Stimulated activated CD8-positive, alpha-beta memory T cell treated with anti-CD3 and anti-CD28 coated beads, Interleukin-7, amount 100 ng/mL, for 24 hours (primary cell): ENCODE measurements at regions not wholly inside any gene's neighbourhood (a gene's known extent, or its start where the extent isn't known, plus 50 kb on each side); places are given as distances from the start of the nearest gene placed in this dataset.

ENCODE experiments used
- DNase-seq: peaks from one replicate; pipeline ENCODE4 v3.0.0-alpha.2; 2020; ENCODE audit warnings: low read depth

DNA sequence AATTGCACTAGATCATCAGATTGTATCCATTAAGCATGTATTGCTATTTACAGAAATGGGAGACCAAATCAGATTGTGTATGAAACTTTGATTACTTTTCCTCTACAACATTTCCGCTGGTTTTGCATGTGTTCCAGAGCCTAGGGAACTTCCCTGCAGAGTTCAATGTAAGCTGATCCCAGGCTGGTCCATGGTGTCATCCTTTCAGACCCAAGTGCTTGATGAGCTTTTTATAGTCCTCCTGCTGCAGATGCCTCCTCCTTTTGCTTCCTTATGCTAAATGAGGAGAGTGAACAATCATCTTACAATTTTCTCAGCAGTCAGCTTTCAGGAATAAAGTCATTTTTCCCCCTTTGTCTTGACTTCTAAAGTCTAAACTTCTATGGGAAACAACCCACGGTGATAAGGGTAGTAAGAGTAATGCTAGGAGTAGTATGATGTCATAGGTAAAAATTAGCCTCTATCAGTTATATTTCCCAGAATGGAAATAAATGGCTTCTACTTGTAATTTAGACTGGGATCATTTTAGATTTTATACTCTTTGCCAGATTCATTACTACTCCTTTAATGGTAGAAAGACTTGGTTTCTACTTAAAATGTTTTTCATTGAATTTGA, 55.1 kb upstream of the SLC4A4 start:
- no peak for DNase-seq

GRCh38 chr4:71287305-71287704, 51.5 kb upstream of the SLC4A4 start:
- DNase-seq: no peak

DNA sequence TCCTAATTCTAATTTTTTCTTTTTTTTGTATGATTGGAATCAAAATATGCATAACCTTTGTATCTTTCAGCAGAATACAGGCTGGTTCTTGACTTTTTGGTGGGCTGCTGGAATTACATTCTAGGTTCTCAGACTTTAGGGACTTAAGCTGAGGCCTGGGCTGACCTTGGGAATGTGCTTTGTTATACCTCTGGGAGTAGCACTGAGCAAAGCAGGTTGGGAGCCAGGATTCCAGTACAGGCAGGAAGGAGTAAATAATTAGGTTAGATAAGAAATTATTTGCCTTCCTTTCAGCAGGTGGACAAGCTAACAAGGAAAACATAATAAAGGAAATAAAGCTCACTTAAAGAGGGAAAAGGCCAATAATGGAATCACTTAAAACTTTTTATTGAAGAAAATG, 49.9 kb upstream of the SLC4A4 start:
- no peak for DNase-seq
